ENCODE measurements at regions not wholly inside any gene's neighbourhood (a gene's known extent, or its start where the extent isn't known, plus 50 kb on each side); places are given as distances from the start of the nearest gene placed in this dataset.

- peaks cover 46% of the 10 kb centered on the region for H3K27me3 ChIP-seq (ENCODE audit: insufficient read depth)
These were observed 92.5 kb downstream of the INHBB start for GRCh38 chr2:120438301-120439066.

GRCh38 chr2:120439067-120439368 is 93.1 kb downstream of the INHBB start:
- Histone ChIP-seq H3K27ac (ENCODE audit: low read depth) (no peak overlapping the region), H3K4me3 (no peak overlapping the region), H2AFZ (no peak overlapping the region), H3K9me2 (ENCODE audit: insufficient read depth) (no peaks in the 10 kb centered on the region), H4K20me1 (replicated peaks; ENCODE audit: insufficient read depth) (no peaks in the 10 kb centered on the region), H3K27me3 (ENCODE audit: insufficient read depth) (peaks cover 47% of the 10 kb centered on the region), H3K36me3 (ENCODE audit: insufficient read depth) (no peaks in the 10 kb centered on the region), H3F3A (replicated peaks; ENCODE audit: low read depth) (peaks cover 6% of the 10 kb centered on the region), H3K79me2 (replicated peaks; ENCODE audit: insufficient read depth) (no peaks in the 10 kb centered on the region), H3K4me2 (no peak overlapping the region), H3K4me1 (ENCODE audit: insufficient read depth) (peaks cover 33% of the 10 kb centered on the region)
- Mint-ChIP-seq H3K27ac (no peak overlapping the region), H3K36me3 (ENCODE audit: low read depth) (no peaks in the 10 kb centered on the region), H3K9me3 (no peaks in the 10 kb centered on the region), H3K4me1 (peaks cover 36% of the 10 kb centered on the region), H3K4me3 (no peak overlapping the region), H3K27me3 (ENCODE audit: insufficient read depth, low read depth, poor library complexity) (peaks cover 60% of the 10 kb centered on the region)
- DNase-seq (ENCODE audit: low spot score), result no peak
- no peak for ATAC-seq
- TF ChIP-seq ETS1 (IDR thresholded peaks at IDR 0.05), result no peak
- TF ChIP-seq REST (IDR thresholded peaks at IDR 0.05; ENCODE audit: unreplicated experiment), result no peak
- no peak for TF ChIP-seq POLR2AphosphoS5 (IDR thresholded peaks at IDR 0.05; ENCODE audit: low read depth)
- no peak for TF ChIP-seq EZH2phosphoT487 (IDR thresholded peaks at IDR 0.05; ENCODE audit: unreplicated experiment)
- TF ChIP-seq ZNF331 (CRISPR knock-in tag; IDR thresholded peaks at IDR 0.05; ENCODE audit: low read depth), result no peak
- no peak for TF ChIP-seq STAT1 (IDR thresholded peaks at IDR 0.05; ENCODE audit: unreplicated experiment)
- TF ChIP-seq JUNB (IDR thresholded peaks at IDR 0.05; ENCODE audit: unreplicated experiment), result no peak
- TF ChIP-seq EZH2 (IDR thresholded peaks at IDR 0.05; ENCODE audit: low read depth, unreplicated experiment), result no peak
- TF ChIP-seq CTCF (conservative IDR thresholded peaks at IDR 0.05; ENCODE audit: low read depth in 2 of 2), result no peak

More at GRCh38 chr2:120438301-120439066, 92.5 kb downstream of the INHBB start:
- Histone ChIP-seq H3K79me2 (replicated peaks; ENCODE audit: insufficient read depth) (no peaks in the 10 kb centered on the region), H4K20me1 (replicated peaks; ENCODE audit: insufficient read depth) (no peaks in the 10 kb centered on the region), H3K4me2 (no peak overlapping the region), H3K27ac (ENCODE audit: low read depth) (no peak overlapping the region), H3K4me1 (ENCODE audit: insufficient read depth) (peaks cover 28% of the 10 kb centered on the region), H2AFZ (no peak overlapping the region), H3K36me3 (ENCODE audit: insufficient read depth) (no peaks in the 10 kb centered on the region), H3F3A (replicated peaks; ENCODE audit: low read depth) (0 out of 2 replicates have a peak, but pooled peaks cover 2% of the 10 kb centered on the region), H3K9me2 (ENCODE audit: insufficient read depth) (no peaks in the 10 kb centered on the region), H3K4me3 (no peak overlapping the region)
- DNase-seq (ENCODE audit: low spot score) (no peak), ATAC-seq (no peak)
- Mint-ChIP-seq H3K36me3 (ENCODE audit: low read depth) (no peaks in the 10 kb centered on the region), H3K4me3 (no peak overlapping the region), H3K4me1 (peaks cover 33% of the 10 kb centered on the region), H3K27ac (no peak overlapping the region), H3K9me3 (no peaks in the 10 kb centered on the region), H3K27me3 (ENCODE audit: insufficient read depth, low read depth, poor library complexity) (peaks cover 54% of the 10 kb centered on the region)
- TF ChIP-seq EZH2phosphoT487 (IDR thresholded peaks at IDR 0.05; ENCODE audit: unreplicated experiment) (no peak), REST (IDR thresholded peaks at IDR 0.05; ENCODE audit: unreplicated experiment) (no peak), CREB1 (CRISPR knock-in tag; IDR thresholded peaks at IDR 0.05; ENCODE audit: low read depth) (no peak), ZNF331 (CRISPR knock-in tag; IDR thresholded peaks at IDR 0.05; ENCODE audit: low read depth) (no peak)
